WTC11 (cell line): ENCODE measurements at regions not wholly inside any gene's neighbourhood (a gene's known extent, or its start where the extent isn't known, plus 50 kb on each side); places are given as distances from the start of the nearest gene placed in this dataset.

ENCODE experiments used
- ZNF121 ChIP-seq: sonication (generic); formaldehyde crosslinking; IDR thresholded peaks from 2 replicates; pipeline ENCODE4 v1.8.0; 2023; ENCODE audit warnings: missing genetic modification reagents
- ZNF263 ChIP-seq: sonication (generic); formaldehyde crosslinking; IDR thresholded peaks from 2 replicates; pipeline ENCODE4 v1.8.1; 2022; ENCODE audit warnings: low read depth, mild to moderate bottlenecking, moderate library complexity, missing genetic modification reagents
- ZNF512 ChIP-seq: sonication (generic); formaldehyde crosslinking; IDR thresholded peaks from 2 replicates; pipeline ENCODE4 v1.8.1; 2022; ENCODE audit warnings: missing genetic modification reagents, borderline replicate concordance
- TF ChIP-seq, protein P1 (sequence below): sonication (generic); formaldehyde crosslinking; IDR thresholded peaks from 2 replicates; pipeline ENCODE4 v1.8.0; 2023; ENCODE audit warnings: missing genetic modification reagents

DNA sequence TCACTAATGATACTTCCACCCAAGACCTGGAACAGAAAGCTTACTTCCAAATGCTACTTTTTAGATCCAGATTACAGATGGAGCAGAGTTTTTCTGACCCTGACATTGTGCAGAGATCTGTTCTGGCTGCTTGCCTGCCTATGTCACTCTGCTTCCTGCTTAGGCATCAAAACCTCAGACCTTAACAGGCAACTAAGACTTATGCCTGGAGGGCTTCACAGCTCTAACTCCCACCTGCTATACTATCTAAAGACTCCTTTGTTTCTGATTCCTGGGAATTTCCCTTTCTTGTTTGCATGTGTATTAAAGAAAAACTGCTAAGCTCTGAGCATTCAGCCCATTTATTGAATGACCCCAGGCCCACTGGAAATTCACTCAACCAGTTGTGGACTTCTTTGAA is 157.4 kb upstream of the NPHP3 start:
- TF ChIP-seq ZNF512 (CRISPR knock-in tag) (no peak), ZNF121 (CRISPR knock-in tag) (no peak), ZNF263 (CRISPR knock-in tag) (no peak)
- TF ChIP-seq, protein P1, sequence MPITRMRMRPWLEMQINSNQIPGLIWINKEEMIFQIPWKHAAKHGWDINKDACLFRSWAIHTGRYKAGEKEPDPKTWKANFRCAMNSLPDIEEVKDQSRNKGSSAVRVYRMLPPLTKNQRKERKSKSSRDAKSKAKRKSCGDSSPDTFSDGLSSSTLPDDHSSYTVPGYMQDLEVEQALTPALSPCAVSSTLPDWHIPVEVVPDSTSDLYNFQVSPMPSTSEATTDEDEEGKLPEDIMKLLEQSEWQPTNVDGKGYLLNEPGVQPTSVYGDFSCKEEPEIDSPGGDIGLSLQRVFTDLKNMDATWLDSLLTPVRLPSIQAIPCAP (CRISPR knock-in tag), result no peak
